Lower lobe of right lung (tissue), 2 donors: ENCODE measurements at regions not wholly inside any gene's neighbourhood (a gene's known extent, or its start where the extent isn't known, plus 50 kb on each side); places are given as distances from the start of the nearest gene placed in this dataset.
A peak's percentile ranks its signal among the peaks of the same experiment; 100 is the strongest.

Source experiments
- ATAC-seq, 2 donors: fragments of 200-7000 bp; cut with Tn5 transposase; one replicate each; pipeline ENCODE4 v1.9.1; 2020 to 2022; ENCODE audit warnings: mild to moderate bottlenecking in 2 of 2, moderate library complexity in 2 of 2
- DNase-seq: peaks from one replicate; pipeline ENCODE4 v3.0.0-alpha.2; 2020
- H3K27ac ChIP-seq: fragments of 200-600 bp; one replicate; pipeline ENCODE4 v1.8.0; 2022
- H3K27me3 ChIP-seq: fragments of 200-600 bp; one replicate; pipeline ENCODE4 v1.8.0; 2022; ENCODE audit warnings: low read depth
- H3K36me3 ChIP-seq: fragments of 200-600 bp; one replicate; pipeline ENCODE4 v1.8.0; 2022; ENCODE audit warnings: mild to moderate bottlenecking
- H3K4me1 ChIP-seq: fragments of 200-600 bp; one replicate; pipeline ENCODE4 v1.8.0; 2022
- H3K4me3 ChIP-seq: fragments of 200-600 bp; one replicate; pipeline ENCODE4 v1.8.0; 2022; ENCODE audit warnings: mild to moderate bottlenecking
- H3K9me3 ChIP-seq: fragments of 200-600 bp; one replicate; pipeline ENCODE4 v1.8.0; 2022
- CTCF ChIP-seq: fragments of 200-600 bp; IDR thresholded peaks from one replicate; pipeline ENCODE4 v1.8.0; 2022; ENCODE audit warnings: antibody characterized with exemption, mild to moderate bottlenecking
- intact Hi-C: fragments of 100-400 bp; cut with DNase I; formaldehyde crosslinking; loops from one replicate; pipeline ENCODE4 v1.11.0; 2022
- donor health status: DM: no; HTN: yes; CAD: no; lungs with severe emphysema.

DNA sequence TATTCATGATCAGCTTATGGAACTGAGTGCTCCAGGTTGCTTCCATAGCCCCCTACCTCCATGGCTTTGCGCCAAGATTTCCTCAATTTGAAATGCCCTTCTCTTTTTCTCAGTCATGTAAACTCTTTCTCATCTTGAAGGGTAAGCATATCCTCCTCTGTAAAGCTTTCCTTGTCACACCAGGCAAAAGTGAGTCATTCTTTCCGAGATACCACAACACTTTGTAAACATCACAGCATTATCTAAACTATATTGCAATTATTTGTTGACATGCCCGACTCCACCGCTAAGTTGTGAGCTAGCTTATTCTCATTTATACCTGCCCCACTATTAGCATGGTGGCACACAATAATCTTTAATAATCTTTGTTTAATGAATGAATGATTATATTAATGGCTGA is 419.5 kb upstream of the CHST9 start:
- Histone ChIP-seq H3K27me3 (no peaks in the 10 kb centered on the region), H3K36me3 (no peaks in the 10 kb centered on the region), H3K4me3 (no peak overlapping the region), H3K4me1 (no peaks in the 10 kb centered on the region), H3K27ac (no peak overlapping the region), H3K9me3 (no peaks in the 10 kb centered on the region)
- no peak for ATAC-seq
- intact Hi-C loops, result no loop called here
- no peak for TF ChIP-seq CTCF
- DNase-seq, result no peak

GRCh38 chr18:27602092-27602491 is 417.0 kb upstream of the CHST9 start:
- ATAC-seq (no peak), DNase-seq (no peak)
- no peaks in the 10 kb centered on the region for H3K4me1 ChIP-seq
- H3K27me3 ChIP-seq, result no peaks in the 10 kb centered on the region
- intact Hi-C loops, result no loop called here
- no peak overlapping the region for H3K4me3 ChIP-seq
- no peak for TF ChIP-seq CTCF
- no peak overlapping the region for H3K27ac ChIP-seq
- no peaks in the 10 kb centered on the region for H3K36me3 ChIP-seq
- H3K9me3 ChIP-seq, result no peaks in the 10 kb centered on the region

DNA sequence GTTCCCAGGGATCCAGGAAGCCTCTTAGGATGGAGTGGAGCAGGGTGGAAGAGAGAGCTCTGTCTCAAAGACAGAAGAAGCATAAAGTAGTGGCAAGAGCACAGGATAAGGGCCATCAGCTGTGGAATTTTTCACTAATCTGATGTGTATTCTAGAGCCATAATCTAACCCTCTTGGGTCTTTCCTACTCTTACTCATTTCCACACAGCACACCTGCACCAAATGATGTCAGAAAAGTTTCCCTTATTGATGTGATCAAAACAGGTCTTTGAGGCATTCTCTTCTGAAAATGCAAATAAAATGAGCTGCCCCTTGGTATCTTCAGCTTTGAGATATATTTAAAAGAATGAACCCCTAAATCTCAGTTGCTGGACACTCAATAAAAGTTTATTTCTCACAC is 415.1 kb upstream of the CHST9 start:
- DNase-seq (no peak), ATAC-seq (peak in 1 of 2 donors; percentile 32)
- intact Hi-C loops, result no loop called here
- H3K27me3 ChIP-seq, result no peaks in the 10 kb centered on the region
- H3K36me3 ChIP-seq, result no peaks in the 10 kb centered on the region
- no peaks in the 10 kb centered on the region for H3K4me1 ChIP-seq
- H3K27ac ChIP-seq, result no peak overlapping the region
- H3K9me3 ChIP-seq, result no peaks in the 10 kb centered on the region
- no peak overlapping the region for H3K4me3 ChIP-seq
- no peak for TF ChIP-seq CTCF

- no peaks in the 10 kb centered on the region for H3K9me3 ChIP-seq
- no peaks in the 10 kb centered on the region for H3K27me3 ChIP-seq
- no peak overlapping the region for H3K4me3 ChIP-seq
- peak; percentile 71 for TF ChIP-seq CTCF
- ATAC-seq (peak in 1 of 2 donors; percentile 54), DNase-seq (no peak)
- intact Hi-C loops, result no loop called here
- H3K36me3 ChIP-seq, result no peaks in the 10 kb centered on the region
- no peak overlapping the region for H3K27ac ChIP-seq
- no peaks in the 10 kb centered on the region for H3K4me1 ChIP-seq
Observed at GRCh38 chr18:27599202-27599829, 414.2 kb upstream of the CHST9 start.

GRCh38 chr18:27595113-27595838 is 410.2 kb upstream of the CHST9 start:
- H3K27me3 ChIP-seq, result no peaks in the 10 kb centered on the region
- no peaks in the 10 kb centered on the region for H3K36me3 ChIP-seq
- H3K27ac ChIP-seq, result no peak overlapping the region
- ATAC-seq, result no peak
- DNase-seq, result no peak
- no peaks in the 10 kb centered on the region for H3K4me1 ChIP-seq
- no peaks in the 10 kb centered on the region for H3K9me3 ChIP-seq
- TF ChIP-seq CTCF, result no peak
- no peak overlapping the region for H3K4me3 ChIP-seq
- intact Hi-C loops, result no loop called here
